SK-N-SH (cell line): ENCODE measurements at regions not wholly inside any gene's neighbourhood (a gene's known extent, or its start where the extent isn't known, plus 50 kb on each side); places are given as distances from the start of the nearest gene placed in this dataset.

Experiments used
- CTCF ChIA-PET: fragments of 300-600, 350-600 bp; formaldehyde crosslinking; extraction: SDS; loops from one replicate; lab custom pipeline; 2021; lab: Yijun Ruan, JAX
- POLR2A ChIA-PET: fragments of 350-600 bp; sonication (Branson Sonifier 250); formaldehyde crosslinking; extraction: SDS; loops from one replicate; lab custom pipeline; 2020; ENCODE audit warnings: antibody characterized with exemption, inconsistent platforms; lab: Yijun Ruan, JAX
- DNase-seq: peaks from one replicate; pipeline ENCODE4 v3.0.0; 2012
- H2AFZ ChIP-seq: fragments of 200-600 bp; sonication (generic); 2 replicates; pipeline ENCODE4 v1.8.1; 2016; ENCODE audit warnings: antibody characterized with exemption, mild to moderate bottlenecking, low read depth
- H3F3A ChIP-seq: fragments of 200-600 bp; sonication (generic); replicated peaks from 2 replicates; pipeline ENCODE3; 2016; ENCODE audit warnings: antibody characterized with exemption, mild to moderate bottlenecking; ENCODE audit not compliant: insufficient read depth
- H3K27ac ChIP-seq, 2 experiments: fragments of 200-500 bp in 1 of 2; fragments of 200-600 bp in 1 of 2; sonication (Bioruptor generic) in 1 of 2; sonication (generic), shearing (Covaris generic) in 1 of 2; 2 replicates each; pipeline versions ENCODE4 v1.5.1 to v1.6.1; 2014 to 2016; ENCODE audit warnings: low read depth in 2 of 2, inconsistent platforms in 1 of 2, low read length in 1 of 2, mild to moderate bottlenecking in 1 of 2, mixed read lengths in 1 of 2
- H3K27me3 ChIP-seq: fragments of 200-600 bp; sonication (generic), shearing (Covaris generic); 2 replicates; pipeline ENCODE4 v1.6.1; 2016; ENCODE audit warnings: mixed run types; ENCODE audit not compliant: insufficient read depth
- H3K36me3 ChIP-seq, 2 experiments: fragments of 200-500 bp in 1 of 2; fragments of 200-600 bp in 1 of 2; sonication (Bioruptor generic) in 1 of 2; sonication (generic) in 1 of 2; replicated peaks in 1 of 2; 2 replicates each; pipeline versions ENCODE3 to v1.5.1; 2014 to 2016; ENCODE audit warnings: low read length in 1 of 2, mild to moderate bottlenecking in 1 of 2; ENCODE audit not compliant: insufficient read depth in 2 of 2, control insufficient read depth in 1 of 2
- H3K4me1 ChIP-seq, 2 experiments: fragments of 200-500 bp in 1 of 2; fragments of 200-600 bp in 1 of 2; sonication (Bioruptor generic) in 1 of 2; sonication (generic), shearing (Covaris generic) in 1 of 2; 2 replicates each; pipeline versions ENCODE4 v1.5.1 to v1.6.1; 2014 to 2016; ENCODE audit warnings: low read depth in 1 of 2, low read length in 1 of 2, mixed run types in 1 of 2; ENCODE audit not compliant: insufficient read depth in 2 of 2, control insufficient read depth in 1 of 2
- H3K4me2 ChIP-seq: fragments of 200-600 bp; sonication (generic), shearing (Covaris generic); 2 replicates; pipeline ENCODE4 v1.6.1; 2017; ENCODE audit warnings: mixed run types
- H3K4me3 ChIP-seq, 2 experiments: fragments of 200-500 bp in 1 of 2; fragments of 200-600 bp in 1 of 2; sonication (Bioruptor generic) in 1 of 2; sonication (generic), shearing (Covaris generic) in 1 of 2; 2 replicates each; pipeline versions ENCODE4 v1.5.1 to v1.8.1; 2014 to 2016; ENCODE audit warnings: low read depth in 2 of 2, inconsistent platforms in 1 of 2, low read length in 1 of 2, mild to moderate bottlenecking in 1 of 2, mixed read lengths in 1 of 2, moderate library complexity in 1 of 2
- H3K79me2 ChIP-seq: fragments of 200-600 bp; sonication (generic); 2 replicates; pipeline ENCODE4 v1.8.1; 2017; ENCODE audit warnings: mild to moderate bottlenecking; ENCODE audit not compliant: insufficient read depth
- H3K9ac ChIP-seq: fragments of 200-600 bp; sonication (generic); 2 replicates; pipeline ENCODE4 v1.6.1; 2017; ENCODE audit warnings: mixed run types
- H3K9me2 ChIP-seq: fragments of 200-600 bp; sonication (generic); 2 replicates; pipeline ENCODE4 v1.6.1; 2017; ENCODE audit warnings: mixed run types
- H3K9me3 ChIP-seq: fragments of 200-600 bp; sonication (generic); 2 replicates; pipeline ENCODE4 v1.6.1; 2017; ENCODE audit warnings: mixed run types, mild to moderate bottlenecking, moderate library complexity
- H4K20me1 ChIP-seq: fragments of 200-600 bp; sonication (generic); 2 replicates; pipeline ENCODE4 v1.6.1; 2017; ENCODE audit warnings: mild to moderate bottlenecking, mixed run types; ENCODE audit not compliant: insufficient read depth
- CHD2 ChIP-seq: fragments of 150-350 bp; IDR thresholded peaks from 2 replicates; pipeline ENCODE4 v1.6.1; 2018; ENCODE audit warnings: low read length; ENCODE audit not compliant: partially characterized antibody
- FOXJ3 ChIP-seq: sonication (generic); formaldehyde crosslinking; IDR thresholded peaks from 2 replicates; pipeline ENCODE4 v1.5.1; 2020; ENCODE audit warnings: mild to moderate bottlenecking, missing genetic modification reagents
- FOXM1 ChIP-seq: IDR thresholded peaks from 2 replicates; pipeline ENCODE4 v1.4.0; 2012; ENCODE audit warnings: low read depth, mild to moderate bottlenecking
- GATA2 ChIP-seq: sonication (generic); formaldehyde crosslinking; IDR thresholded peaks from 2 replicates; pipeline ENCODE4 v1.5.0; 2020; ENCODE audit warnings: mild to moderate bottlenecking, missing genetic modification reagents
- MXI1 ChIP-seq: IDR thresholded peaks from 2 replicates; pipeline ENCODE4 v1.6.1; 2012; ENCODE audit warnings: mild to moderate bottlenecking, low read depth, low read length, improper control_type of control experiment
- NFIC ChIP-seq: IDR thresholded peaks from 2 replicates; pipeline ENCODE4 v1.4.0; 2012; ENCODE audit warnings: borderline replicate concordance
- RAD21 ChIP-seq: IDR thresholded peaks from 2 replicates; pipeline ENCODE4 v1.6.1; 2012; ENCODE audit warnings: mild to moderate bottlenecking, low read length
- RFX5 ChIP-seq: IDR thresholded peaks from 2 replicates; pipeline ENCODE4 v1.6.1; 2012; ENCODE audit warnings: mild to moderate bottlenecking, improper control_type of control experiment, low read length
- RXRA ChIP-seq: IDR thresholded peaks from 2 replicates; pipeline ENCODE4 v1.4.0; 2012; ENCODE audit warnings: low read depth, mild to moderate bottlenecking, borderline replicate concordance
- SMC3 ChIP-seq: IDR thresholded peaks from 2 replicates; pipeline ENCODE4 v1.6.1; 2012; ENCODE audit warnings: low read depth, low read length, improper control_type of control experiment
- TAF1 ChIP-seq: IDR thresholded peaks from 2 replicates; pipeline ENCODE4 v1.6.1; 2012; ENCODE audit warnings: low read depth, mild to moderate bottlenecking, low read length, moderate library complexity, borderline replicate concordance
- TEAD4 ChIP-seq: IDR thresholded peaks from 2 replicates; pipeline ENCODE4 v1.4.0; 2012; ENCODE audit warnings: mild to moderate bottlenecking, borderline replicate concordance; ENCODE audit not compliant: insufficient read depth
- WGBS: methylation state at CpG from one replicate; pipeline ENCODE4 v1.1.6; 2017; ENCODE audit warnings: low lambda C conversion rate; 5-methylcytosine and 5-hydroxymethylcytosine counted together
- TF ChIP-seq, protein P1 (sequence below): IDR thresholded peaks from 2 replicates; pipeline ENCODE4 v1.4.0; 2012; ENCODE audit warnings: low read depth
- TF ChIP-seq, protein P2 (sequence below): IDR thresholded peaks from 2 replicates; pipeline ENCODE4 v1.6.1; 2012; ENCODE audit warnings: mild to moderate bottlenecking, low read depth, low read length, moderate library complexity
- TF ChIP-seq, protein P3 (sequence below): IDR thresholded peaks from 2 replicates; pipeline ENCODE4 v1.4.0; 2012; ENCODE audit warnings: low read depth, borderline replicate concordance
- TF ChIP-seq, protein P4 (sequence below): fragments of 150-350 bp; IDR thresholded peaks from 2 replicates; pipeline ENCODE4 v1.6.1; 2016; ENCODE audit warnings: mild to moderate bottlenecking, low read depth, low read length

DNA sequence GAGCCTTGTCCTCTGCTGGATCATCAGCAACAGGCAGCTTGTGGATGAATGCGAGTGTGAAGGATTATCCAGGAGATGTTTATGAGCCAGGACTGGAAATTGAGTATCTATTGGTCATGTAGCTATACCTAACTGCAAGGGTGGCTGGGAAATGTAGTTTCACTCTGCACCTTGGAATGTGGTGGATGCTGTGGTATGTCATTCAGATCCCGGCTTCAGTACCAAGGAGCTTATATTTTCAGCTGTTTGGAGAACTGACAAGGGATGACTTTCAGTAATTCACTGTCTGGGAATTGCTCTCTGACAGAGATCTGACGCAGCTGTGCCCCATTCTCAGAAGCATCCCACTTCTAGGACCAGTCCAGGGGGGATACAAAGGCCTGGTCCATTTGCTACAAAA lies 792.3 kb upstream of the NOVA1 start:
- Histone ChIP-seq H2AFZ (no peak overlapping the region), H3K79me2 (no peaks in the 10 kb centered on the region), H3K9ac (no peak overlapping the region), H3K27me3 (no peaks in the 10 kb centered on the region), H3K4me2 (no peak overlapping the region), H3K4me1 (no peaks in the 10 kb centered on the region; a peak in 1 of 4 replicates), H3K27ac (peak overlapping the region in 1 of 2 experiments; percentile 55; a peak in 1 of 4 replicates), H4K20me1 (no peaks in the 10 kb centered on the region), H3K36me3 (no peaks in the 10 kb centered on the region), H3K9me3 (no peaks in the 10 kb centered on the region), H3K4me3 (no peak overlapping the region), H3F3A (peaks cover 8% of the 10 kb centered on the region), H3K9me2 (no peaks in the 10 kb centered on the region)
- no peak for TF ChIP-seq MXI1
- no peak for TF ChIP-seq RFX5
- CTCF ChIA-PET, result no interaction called here
- POLR2A ChIA-PET, result no interaction called here
- no peak for DNase-seq
- WGBS, result 21% methylated on average over 3 of the region's 3 CpGs

DNA sequence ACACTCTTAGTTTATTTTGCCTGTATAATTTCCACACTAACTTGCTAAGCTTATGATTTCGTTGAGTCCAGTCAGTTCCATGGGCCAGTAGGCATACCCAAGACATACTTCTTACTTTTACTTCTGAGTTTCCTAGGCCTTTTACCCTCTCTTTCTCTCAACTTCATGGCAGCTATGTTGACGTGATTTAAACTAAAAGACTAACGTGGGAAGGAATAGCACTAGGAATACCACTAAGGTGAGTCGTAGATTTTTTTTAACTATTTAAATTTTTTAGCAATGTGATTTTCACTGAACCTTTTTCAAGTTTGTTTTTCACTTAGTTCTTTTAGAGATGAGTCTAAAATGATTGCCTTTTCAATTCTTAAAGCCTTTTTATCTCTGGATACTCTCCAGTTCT lies 793.5 kb upstream of the NOVA1 start:
- H3K27ac ChIP-seq, result peak overlapping the region; percentile 39 to 69; a peak in 3 of 4 replicates
- peak overlapping the region; percentile 39; the same call in 1 of the 2 replicates for H3K9ac ChIP-seq
- no peak overlapping the region for H3K4me2 ChIP-seq
- POLR2A ChIA-PET, result no interaction called here
- peaks cover 8% of the 10 kb centered on the region for H3F3A ChIP-seq
- H3K36me3 ChIP-seq, result no peaks in the 10 kb centered on the region
- H3K79me2 ChIP-seq, result no peaks in the 10 kb centered on the region
- no peaks in the 10 kb centered on the region for H4K20me1 ChIP-seq
- H2AFZ ChIP-seq, result no peak overlapping the region
- TF ChIP-seq MXI1 (no peak), FOXM1 (no peak), GATA2 (CRISPR knock-in tag) (no peak), RXRA (no peak), TAF1 (no peak), CHD2 (no peak), TEAD4 (no peak), SMC3 (no peak), RAD21 (no peak), RFX5 (no peak), NFIC (no peak), FOXJ3 (CRISPR knock-in tag) (no peak)
- TF ChIP-seq, protein P1, sequence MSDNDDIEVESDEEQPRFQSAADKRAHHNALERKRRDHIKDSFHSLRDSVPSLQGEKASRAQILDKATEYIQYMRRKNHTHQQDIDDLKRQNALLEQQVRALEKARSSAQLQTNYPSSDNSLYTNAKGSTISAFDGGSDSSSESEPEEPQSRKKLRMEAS, result no peak
- TF ChIP-seq, protein P2, sequence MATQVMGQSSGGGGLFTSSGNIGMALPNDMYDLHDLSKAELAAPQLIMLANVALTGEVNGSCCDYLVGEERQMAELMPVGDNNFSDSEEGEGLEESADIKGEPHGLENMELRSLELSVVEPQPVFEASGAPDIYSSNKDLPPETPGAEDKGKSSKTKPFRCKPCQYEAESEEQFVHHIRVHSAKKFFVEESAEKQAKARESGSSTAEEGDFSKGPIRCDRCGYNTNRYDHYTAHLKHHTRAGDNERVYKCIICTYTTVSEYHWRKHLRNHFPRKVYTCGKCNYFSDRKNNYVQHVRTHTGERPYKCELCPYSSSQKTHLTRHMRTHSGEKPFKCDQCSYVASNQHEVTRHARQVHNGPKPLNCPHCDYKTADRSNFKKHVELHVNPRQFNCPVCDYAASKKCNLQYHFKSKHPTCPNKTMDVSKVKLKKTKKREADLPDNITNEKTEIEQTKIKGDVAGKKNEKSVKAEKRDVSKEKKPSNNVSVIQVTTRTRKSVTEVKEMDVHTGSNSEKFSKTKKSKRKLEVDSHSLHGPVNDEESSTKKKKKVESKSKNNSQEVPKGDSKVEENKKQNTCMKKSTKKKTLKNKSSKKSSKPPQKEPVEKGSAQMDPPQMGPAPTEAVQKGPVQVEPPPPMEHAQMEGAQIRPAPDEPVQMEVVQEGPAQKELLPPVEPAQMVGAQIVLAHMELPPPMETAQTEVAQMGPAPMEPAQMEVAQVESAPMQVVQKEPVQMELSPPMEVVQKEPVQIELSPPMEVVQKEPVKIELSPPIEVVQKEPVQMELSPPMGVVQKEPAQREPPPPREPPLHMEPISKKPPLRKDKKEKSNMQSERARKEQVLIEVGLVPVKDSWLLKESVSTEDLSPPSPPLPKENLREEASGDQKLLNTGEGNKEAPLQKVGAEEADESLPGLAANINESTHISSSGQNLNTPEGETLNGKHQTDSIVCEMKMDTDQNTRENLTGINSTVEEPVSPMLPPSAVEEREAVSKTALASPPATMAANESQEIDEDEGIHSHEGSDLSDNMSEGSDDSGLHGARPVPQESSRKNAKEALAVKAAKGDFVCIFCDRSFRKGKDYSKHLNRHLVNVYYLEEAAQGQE, result no peak
- TF ChIP-seq, protein P3, sequence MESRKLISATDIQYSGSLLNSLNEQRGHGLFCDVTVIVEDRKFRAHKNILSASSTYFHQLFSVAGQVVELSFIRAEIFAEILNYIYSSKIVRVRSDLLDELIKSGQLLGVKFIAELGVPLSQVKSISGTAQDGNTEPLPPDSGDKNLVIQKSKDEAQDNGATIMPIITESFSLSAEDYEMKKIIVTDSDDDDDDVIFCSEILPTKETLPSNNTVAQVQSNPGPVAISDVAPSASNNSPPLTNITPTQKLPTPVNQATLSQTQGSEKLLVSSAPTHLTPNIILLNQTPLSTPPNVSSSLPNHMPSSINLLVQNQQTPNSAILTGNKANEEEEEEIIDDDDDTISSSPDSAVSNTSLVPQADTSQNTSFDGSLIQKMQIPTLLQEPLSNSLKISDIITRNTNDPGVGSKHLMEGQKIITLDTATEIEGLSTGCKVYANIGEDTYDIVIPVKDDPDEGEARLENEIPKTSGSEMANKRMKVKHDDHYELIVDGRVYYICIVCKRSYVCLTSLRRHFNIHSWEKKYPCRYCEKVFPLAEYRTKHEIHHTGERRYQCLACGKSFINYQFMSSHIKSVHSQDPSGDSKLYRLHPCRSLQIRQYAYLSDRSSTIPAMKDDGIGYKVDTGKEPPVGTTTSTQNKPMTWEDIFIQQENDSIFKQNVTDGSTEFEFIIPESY, result no peak
- TF ChIP-seq, protein P4, sequence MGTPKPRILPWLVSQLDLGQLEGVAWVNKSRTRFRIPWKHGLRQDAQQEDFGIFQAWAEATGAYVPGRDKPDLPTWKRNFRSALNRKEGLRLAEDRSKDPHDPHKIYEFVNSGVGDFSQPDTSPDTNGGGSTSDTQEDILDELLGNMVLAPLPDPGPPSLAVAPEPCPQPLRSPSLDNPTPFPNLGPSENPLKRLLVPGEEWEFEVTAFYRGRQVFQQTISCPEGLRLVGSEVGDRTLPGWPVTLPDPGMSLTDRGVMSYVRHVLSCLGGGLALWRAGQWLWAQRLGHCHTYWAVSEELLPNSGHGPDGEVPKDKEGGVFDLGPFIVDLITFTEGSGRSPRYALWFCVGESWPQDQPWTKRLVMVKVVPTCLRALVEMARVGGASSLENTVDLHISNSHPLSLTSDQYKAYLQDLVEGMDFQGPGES, result no peak
- CTCF ChIA-PET, result no interaction called here
- H3K27me3 ChIP-seq, result no peaks in the 10 kb centered on the region
- WGBS, result 16% methylated on average over 4 of the region's 4 CpGs
- no peaks in the 10 kb centered on the region for H3K9me2 ChIP-seq
- no peaks in the 10 kb centered on the region; a peak in 1 of 4 replicates for H3K4me1 ChIP-seq
- no peak for DNase-seq
- no peak overlapping the region for H3K4me3 ChIP-seq
- no peaks in the 10 kb centered on the region for H3K9me3 ChIP-seq
